Body of pancreas (tissue), 4 donors: ENCODE measurements at regions not wholly inside any gene's neighbourhood (a gene's known extent, or its start where the extent isn't known, plus 50 kb on each side); places are given as distances from the start of the nearest gene placed in this dataset.

ENCODE experiments used
- CTCF ChIP-seq, 7 experiments: fragments of 450-650 bp in 4 of 7; fragments of 200-600 bp in 3 of 7; sonication (generic) in 3 of 7; IDR thresholded peaks; one replicate each; pipeline ENCODE4 v1.5.1; 2016 to 2019; ENCODE audit warnings: antibody characterized with exemption in 7 of 7
- POLR2A ChIP-seq, 3 donors: fragments of 450-650 bp; IDR thresholded peaks; one replicate each; pipeline ENCODE4 v1.6.1; 2016; ENCODE audit warnings: antibody characterized with exemption in 3 of 3, mild to moderate bottlenecking in 2 of 3

- TF ChIP-seq CTCF (IDR thresholded peaks at IDR 0.05) (no peak), POLR2A (IDR thresholded peaks at IDR 0.05) (no peak)
These were observed 78.4 kb downstream of the RNASET2 start for GRCh38 chr6:166877906-166878305.
